Mucosa of descending colon (tissue), 3 donors: ENCODE measurements at regions not wholly inside any gene's neighbourhood (a gene's known extent, or its start where the extent isn't known, plus 50 kb on each side); places are given as distances from the start of the nearest gene placed in this dataset.

Experiments
- ATAC-seq: fragments of 200-7000 bp; cut with Tn5 transposase; one replicate; pipeline ENCODE4 v1.9.1; 2020; ENCODE audit warnings: mild to moderate bottlenecking, moderate library complexity
- DNase-seq, 3 donors: peaks; one replicate each; pipeline ENCODE4 v3.0.0-alpha.2; 2020
- H3K36me3 ChIP-seq: fragments of 200-600 bp; one replicate; pipeline ENCODE4 v1.8.0; 2021; ENCODE audit warnings: low read depth, mild to moderate bottlenecking
- H3K4me1 ChIP-seq: fragments of 200-600 bp; one replicate; pipeline ENCODE4 v1.8.0; 2021; ENCODE audit warnings: low read depth, mild to moderate bottlenecking
- H3K4me3 ChIP-seq: fragments of 200-600 bp; one replicate; pipeline ENCODE4 v1.8.0; 2021; ENCODE audit warnings: mild to moderate bottlenecking
- H3K9me3 ChIP-seq: fragments of 200-600 bp; one replicate; pipeline ENCODE4 v1.8.0; 2021; ENCODE audit warnings: mild to moderate bottlenecking
- intact Hi-C, 2 donors: fragments of 100-400 bp; cut with DNase I in 1 of 2; cut with micrococcal nuclease in 1 of 2; formaldehyde crosslinking; loops; one replicate each; pipeline versions ENCODE4 v1.11.0 to v1.11.1; 2022; cut with DNase I, micrococcal nuclease
- TF ChIP-seq, protein P1 (sequence below): fragments of 200-600 bp; IDR thresholded peaks from one replicate; pipeline ENCODE4 v1.8.0; 2022; ENCODE audit warnings: antibody characterized with exemption, mild to moderate bottlenecking
- donor health status: DM: no; HTN: no; CAD: no; lungs with moderate emphysema.
- donor health status: DM: no; HTN: no; CAD: no.
- donor health status: DM: no; HTN: yes; CAD: no.

DNA sequence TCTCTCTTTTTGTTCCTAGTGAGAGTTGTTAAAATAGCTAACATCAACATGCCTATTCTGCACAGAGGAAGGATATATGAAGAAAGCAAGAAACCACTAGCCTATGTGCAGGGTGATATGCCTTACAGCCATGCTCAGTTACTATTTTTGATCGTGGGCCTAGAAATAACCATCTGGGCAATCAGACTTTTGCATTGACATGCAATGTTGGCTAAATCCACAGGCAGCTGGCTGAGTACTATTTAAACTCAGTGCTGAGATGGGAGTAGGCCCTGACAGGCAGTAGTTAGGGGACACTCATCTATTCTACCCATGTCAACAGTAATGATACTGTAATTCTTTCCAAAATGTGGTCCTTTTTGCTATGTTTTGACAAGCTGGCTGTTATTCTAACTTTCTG, 89.6 kb downstream of the HDGFL1 start:
- intact Hi-C loops: no loop called here
- Histone ChIP-seq H3K4me3 (no peak overlapping the region), H3K4me1 (no peaks in the 10 kb centered on the region), H3K9me3 (no peaks in the 10 kb centered on the region), H3K36me3 (no peaks in the 10 kb centered on the region)
- DNase-seq (no peak), ATAC-seq (no peak)
- TF ChIP-seq, protein P1, sequence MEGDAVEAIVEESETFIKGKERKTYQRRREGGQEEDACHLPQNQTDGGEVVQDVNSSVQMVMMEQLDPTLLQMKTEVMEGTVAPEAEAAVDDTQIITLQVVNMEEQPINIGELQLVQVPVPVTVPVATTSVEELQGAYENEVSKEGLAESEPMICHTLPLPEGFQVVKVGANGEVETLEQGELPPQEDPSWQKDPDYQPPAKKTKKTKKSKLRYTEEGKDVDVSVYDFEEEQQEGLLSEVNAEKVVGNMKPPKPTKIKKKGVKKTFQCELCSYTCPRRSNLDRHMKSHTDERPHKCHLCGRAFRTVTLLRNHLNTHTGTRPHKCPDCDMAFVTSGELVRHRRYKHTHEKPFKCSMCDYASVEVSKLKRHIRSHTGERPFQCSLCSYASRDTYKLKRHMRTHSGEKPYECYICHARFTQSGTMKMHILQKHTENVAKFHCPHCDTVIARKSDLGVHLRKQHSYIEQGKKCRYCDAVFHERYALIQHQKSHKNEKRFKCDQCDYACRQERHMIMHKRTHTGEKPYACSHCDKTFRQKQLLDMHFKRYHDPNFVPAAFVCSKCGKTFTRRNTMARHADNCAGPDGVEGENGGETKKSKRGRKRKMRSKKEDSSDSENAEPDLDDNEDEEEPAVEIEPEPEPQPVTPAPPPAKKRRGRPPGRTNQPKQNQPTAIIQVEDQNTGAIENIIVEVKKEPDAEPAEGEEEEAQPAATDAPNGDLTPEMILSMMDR: no peak

DNA sequence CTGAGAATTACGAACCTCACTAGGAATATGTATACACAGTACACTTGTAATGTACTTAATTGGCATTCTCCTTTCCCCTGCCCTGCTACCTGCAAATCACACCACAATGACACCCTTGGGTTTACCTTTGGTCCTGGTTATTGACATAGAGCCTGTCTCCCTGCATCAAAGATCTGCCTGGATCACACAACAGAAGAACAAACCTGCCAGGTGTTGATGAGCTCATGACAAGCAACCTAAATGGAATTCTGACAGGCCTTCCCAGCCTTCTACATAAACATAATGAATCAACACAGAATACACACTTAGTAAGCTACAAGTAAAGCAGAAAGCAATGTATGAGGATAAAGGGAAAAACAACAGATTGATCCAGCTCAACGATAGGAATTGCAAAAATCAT, 95.6 kb downstream of the HDGFL1 start:
- DNase-seq (no peak), ATAC-seq (no peak)
- H3K4me1 ChIP-seq: no peaks in the 10 kb centered on the region
- H3K4me3 ChIP-seq: no peak overlapping the region
- no peaks in the 10 kb centered on the region for H3K9me3 ChIP-seq
- TF ChIP-seq, protein P1: no peak
- intact Hi-C loops: no loop called here
- no peaks in the 10 kb centered on the region for H3K36me3 ChIP-seq

DNA sequence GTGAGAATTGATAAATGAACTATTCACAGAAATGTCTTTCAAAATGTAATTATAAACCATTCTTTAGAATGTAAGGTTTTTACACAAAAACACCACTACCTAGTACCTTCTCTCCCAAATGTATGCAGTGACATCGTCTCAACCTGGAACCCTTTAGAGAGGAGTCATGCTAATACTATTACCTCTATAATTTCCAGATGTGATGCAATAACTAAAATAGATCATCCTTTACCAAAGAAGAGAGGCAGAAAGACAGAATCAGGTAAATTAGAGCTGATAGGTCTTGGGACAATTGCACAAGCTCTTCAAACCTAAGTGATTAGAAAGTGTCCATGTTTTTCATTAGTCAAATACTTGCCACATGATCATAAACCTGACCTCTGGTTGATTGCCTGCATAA, 96.7 kb downstream of the HDGFL1 start:
- intact Hi-C loops: no loop called here
- Histone ChIP-seq H3K4me3 (no peak overlapping the region), H3K9me3 (no peaks in the 10 kb centered on the region), H3K4me1 (no peaks in the 10 kb centered on the region), H3K36me3 (no peaks in the 10 kb centered on the region)
- ATAC-seq (no peak), DNase-seq (no peak)
- TF ChIP-seq, protein P1: no peak

DNA sequence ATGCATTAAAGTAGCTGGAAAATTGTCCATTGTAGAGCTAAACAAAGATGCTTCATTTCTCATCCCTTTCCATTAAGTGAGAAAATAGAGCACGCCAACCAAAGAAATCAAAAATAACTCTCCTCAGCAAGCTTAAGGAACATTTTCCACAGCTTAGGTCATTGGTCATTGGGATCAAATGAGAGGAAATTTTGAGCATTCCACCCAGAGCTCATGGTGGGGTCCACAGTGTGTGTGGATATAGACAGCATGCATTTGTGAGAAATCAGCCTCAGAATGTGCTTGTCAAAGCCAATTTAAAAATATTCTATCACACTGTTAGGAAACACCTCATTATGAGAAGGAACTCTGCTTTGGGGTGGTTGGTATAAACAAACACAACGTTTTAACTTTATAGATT, 97.2 kb downstream of the HDGFL1 start:
- Histone ChIP-seq H3K4me3 (no peak overlapping the region), H3K36me3 (no peaks in the 10 kb centered on the region), H3K4me1 (no peaks in the 10 kb centered on the region), H3K9me3 (no peaks in the 10 kb centered on the region)
- ATAC-seq (no peak), DNase-seq (no peak)
- intact Hi-C loops: no loop called here
- TF ChIP-seq, protein P1: no peak

DNA sequence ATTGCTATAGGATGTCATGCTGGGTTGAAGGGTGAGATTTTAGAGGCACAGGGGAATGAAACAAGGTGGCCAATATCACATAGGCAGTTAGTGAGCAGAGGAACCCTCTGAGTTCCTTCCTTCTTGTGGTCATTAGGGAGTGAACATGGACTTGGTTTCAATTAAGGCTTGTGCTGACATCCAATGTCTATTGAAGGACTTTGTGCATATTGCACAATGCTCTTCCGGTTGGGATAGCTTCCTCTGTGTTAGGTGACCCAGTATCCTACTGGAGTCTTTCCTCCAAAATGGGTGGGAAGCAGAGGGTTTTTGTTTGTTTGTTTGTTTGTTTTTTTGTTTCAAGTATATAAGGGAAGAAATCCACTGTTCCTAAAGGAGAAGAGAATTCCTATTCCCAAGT, 98.5 kb downstream of the HDGFL1 start:
- intact Hi-C loops: loop anchor here in 1 of 2 donors (2.0 kb wide), 1 partner anchor 67 kb away; no protein-coding TSS in a partner anchor
- DNase-seq: no peak
- Histone ChIP-seq H3K4me1 (no peaks in the 10 kb centered on the region), H3K4me3 (no peak overlapping the region), H3K36me3 (no peaks in the 10 kb centered on the region), H3K9me3 (no peaks in the 10 kb centered on the region)
- ATAC-seq: peak; percentile 33
- TF ChIP-seq, protein P1: no peak

DNA sequence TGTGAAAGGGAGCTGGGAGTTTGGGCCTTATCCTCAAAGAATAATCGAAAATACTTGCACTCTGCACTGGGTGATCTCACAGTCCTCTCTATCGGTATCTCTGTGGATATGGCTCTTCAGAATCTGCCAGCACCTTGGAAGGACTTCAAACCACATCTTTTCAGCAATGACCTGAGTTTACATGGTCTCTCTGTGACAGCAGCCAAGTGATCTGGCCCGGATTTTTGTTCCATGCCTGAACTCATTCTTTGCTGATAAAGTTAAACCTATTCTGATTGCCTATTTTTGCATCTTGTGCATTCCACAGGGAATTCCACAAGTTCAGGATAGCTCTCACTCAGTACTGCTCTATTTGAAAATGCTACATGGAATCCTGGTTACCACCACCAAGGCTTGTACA, 98.9 kb downstream of the HDGFL1 start:
- no peak overlapping the region for H3K4me3 ChIP-seq
- TF ChIP-seq, protein P1: no peak
- no peak for ATAC-seq
- DNase-seq: no peak
- intact Hi-C loops: loop anchor here in 1 of 2 donors (2.0 kb wide), 1 partner anchor 68 kb away; no protein-coding TSS in a partner anchor
- H3K9me3 ChIP-seq: no peaks in the 10 kb centered on the region
- H3K4me1 ChIP-seq: no peaks in the 10 kb centered on the region
- no peaks in the 10 kb centered on the region for H3K36me3 ChIP-seq
